OCI-LY3 (cell line): ENCODE measurements at regions not wholly inside any gene's neighbourhood (a gene's known extent, or its start where the extent isn't known, plus 50 kb on each side); places are given as distances from the start of the nearest gene placed in this dataset.

Source experiments
- EZH2phosphoT487 ChIP-seq: fragments of 200-600 bp; shearing (Covaris generic); IDR thresholded peaks from 2 replicates; pipeline ENCODE4 v1.6.1; 2018; ENCODE audit warnings: antibody characterized with exemption, mixed run types, low read depth
- TF ChIP-seq, protein P1 (sequence below): fragments of 200-600, 300-600 bp; sonication (generic); IDR thresholded peaks from 2 replicates; pipeline ENCODE4 v1.5.1; 2014; ENCODE audit warnings: antibody characterized with exemption, low read length, low read depth

DNA sequence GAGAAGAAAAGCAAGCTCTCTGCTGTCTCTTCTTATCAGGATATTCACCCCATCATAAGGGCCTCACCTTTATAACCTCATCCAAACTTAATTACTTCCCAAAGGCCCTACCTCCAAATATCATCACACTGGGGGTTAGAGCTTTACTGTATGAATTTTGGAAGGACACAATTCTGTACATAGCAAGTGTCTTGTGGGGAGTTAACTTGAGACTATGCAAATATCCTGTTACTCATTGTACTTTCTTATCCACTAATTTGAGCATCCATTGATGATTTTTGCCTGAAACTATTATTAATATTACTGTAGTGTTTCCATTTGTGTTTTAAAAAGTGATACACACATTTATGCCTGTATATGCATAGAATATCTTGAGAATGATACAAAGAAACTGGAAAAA lies 129.1 kb upstream of the IVNS1ABP start:
- TF ChIP-seq, protein P1, sequence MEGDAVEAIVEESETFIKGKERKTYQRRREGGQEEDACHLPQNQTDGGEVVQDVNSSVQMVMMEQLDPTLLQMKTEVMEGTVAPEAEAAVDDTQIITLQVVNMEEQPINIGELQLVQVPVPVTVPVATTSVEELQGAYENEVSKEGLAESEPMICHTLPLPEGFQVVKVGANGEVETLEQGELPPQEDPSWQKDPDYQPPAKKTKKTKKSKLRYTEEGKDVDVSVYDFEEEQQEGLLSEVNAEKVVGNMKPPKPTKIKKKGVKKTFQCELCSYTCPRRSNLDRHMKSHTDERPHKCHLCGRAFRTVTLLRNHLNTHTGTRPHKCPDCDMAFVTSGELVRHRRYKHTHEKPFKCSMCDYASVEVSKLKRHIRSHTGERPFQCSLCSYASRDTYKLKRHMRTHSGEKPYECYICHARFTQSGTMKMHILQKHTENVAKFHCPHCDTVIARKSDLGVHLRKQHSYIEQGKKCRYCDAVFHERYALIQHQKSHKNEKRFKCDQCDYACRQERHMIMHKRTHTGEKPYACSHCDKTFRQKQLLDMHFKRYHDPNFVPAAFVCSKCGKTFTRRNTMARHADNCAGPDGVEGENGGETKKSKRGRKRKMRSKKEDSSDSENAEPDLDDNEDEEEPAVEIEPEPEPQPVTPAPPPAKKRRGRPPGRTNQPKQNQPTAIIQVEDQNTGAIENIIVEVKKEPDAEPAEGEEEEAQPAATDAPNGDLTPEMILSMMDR = no peak
- no peak for TF ChIP-seq EZH2phosphoT487
